ENCODE measurements at regions not wholly inside any gene's neighbourhood (a gene's known extent, or its start where the extent isn't known, plus 50 kb on each side); places are given as distances from the start of the nearest gene placed in this dataset.

GRCh38 chr5:86880785-86881492, 263.2 kb downstream of the COX7C start:
- TF ChIP-seq FOXM1 (IDR thresholded peaks at IDR 0.05; ENCODE audit: borderline replicate concordance, low read depth) (no peak), EP300 (IDR thresholded peaks at IDR 0.05; ENCODE audit: borderline replicate concordance) (no peak)
